Endothelial cell of umbilical vein (primary cell): ENCODE measurements at regions not wholly inside any gene's neighbourhood (a gene's known extent, or its start where the extent isn't known, plus 50 kb on each side); places are given as distances from the start of the nearest gene placed in this dataset.

Experiments used
- BruUV-seq: library from RNA; stranded (reverse); fragments of 400-500 nt; replicated peaks from 2 replicates; lab custom pipeline; 2021; lab: Mats Ljungman, UMichigan
- CTCF ChIA-PET: fragments of 300-600, 350-600 bp; sonication (Branson Sonifier 250); formaldehyde crosslinking; loops from one replicate; lab custom pipeline; 2021; ENCODE audit warnings: antibody characterized with exemption, inconsistent platforms; lab: Charles Lee
- POLR2A ChIA-PET: fragments of 300-600, 350-600 bp; sonication (Branson Sonifier 250); formaldehyde crosslinking; loops from one replicate; lab custom pipeline; 2021; ENCODE audit warnings: antibody characterized with exemption, inconsistent platforms; lab: Charles Lee
- DNase-seq: peaks from one replicate; pipeline ENCODE4 v3.0.0-alpha.2; 2011; ENCODE audit warnings: low read depth, low spot score
- FAIRE-seq: peaks from 2 replicates; lab custom pipeline; 2011; peaks lifted over from hg19 to GRCh38; lab: Jason Lieb, UNC
- H2AFZ ChIP-seq: 2 replicates; pipeline ENCODE4 v1.6.0; 2012; ENCODE audit warnings: low read depth, low read length, control low read depth, inconsistent platforms
- H3K27ac ChIP-seq: 2 replicates; pipeline ENCODE4 v1.5.1; 2011; ENCODE audit warnings: low read depth, mild to moderate bottlenecking, control low read depth, low read length, moderate library complexity; ENCODE audit not compliant: insufficient read depth
- H3K27me3 ChIP-seq, 2 experiments: 2 replicates each; pipeline versions ENCODE4 v1.6.0 to v1.6.1; 2011; ENCODE audit warnings: low read length in 2 of 2, mixed read lengths in 1 of 2; ENCODE audit not compliant: control insufficient read depth in 2 of 2, insufficient read depth in 2 of 2
- H3K36me3 ChIP-seq, 2 experiments: 2 replicates in 1 of 2; 3 replicates in 1 of 2; pipeline ENCODE4 v1.5.1; 2011; ENCODE audit warnings: low read length in 2 of 2, mild to moderate bottlenecking in 1 of 2, moderate library complexity in 1 of 2; ENCODE audit not compliant: control insufficient read depth in 2 of 2, insufficient read depth in 2 of 2; ENCODE audit errors: extremely low read depth in 1 of 2
- H3K4me1 ChIP-seq: 3 replicates; pipeline ENCODE4 v1.5.1; 2011; ENCODE audit warnings: mild to moderate bottlenecking, low read length; ENCODE audit not compliant: control insufficient read depth, insufficient read depth; ENCODE audit errors: extremely low read depth
- H3K4me2 ChIP-seq: 2 replicates; pipeline ENCODE4 v1.6.1; 2011; ENCODE audit warnings: low read length, control low read depth, mixed read lengths; ENCODE audit not compliant: insufficient read depth
- H3K4me3 ChIP-seq, 3 experiments: fragments of 200-600 bp in 1 of 3; sonication (generic), shearing (Covaris generic) in 1 of 3; replicated peaks in 1 of 3; 2 replicates each; pipeline ENCODE4 v1.5.1; 2011 to 2016; ENCODE audit warnings: control low read depth in 3 of 3, low read length in 3 of 3, mild to moderate bottlenecking in 2 of 3, inconsistent platforms in 1 of 3, low read depth in 1 of 3, moderate library complexity in 1 of 3; ENCODE audit not compliant: insufficient read depth in 1 of 3
- H3K79me2 ChIP-seq: 2 replicates; pipeline ENCODE4 v1.6.0; 2012; ENCODE audit warnings: low read length, inconsistent platforms; ENCODE audit not compliant: control insufficient read depth, insufficient read depth
- H3K9ac ChIP-seq: replicated peaks from 2 replicates; pipeline ENCODE3; 2011; ENCODE audit warnings: low read length, control low read depth; ENCODE audit not compliant: insufficient read depth; ENCODE audit errors: extremely low read depth
- H3K9me1 ChIP-seq: replicated peaks from 3 replicates; pipeline ENCODE4 v1.6.0; 2011; ENCODE audit warnings: mild to moderate bottlenecking, low read length; ENCODE audit not compliant: control insufficient read depth, insufficient read depth; ENCODE audit errors: extremely low read depth
- H3K9me3 ChIP-seq: replicated peaks from 2 replicates; pipeline ENCODE4 v1.5.1; 2012; ENCODE audit warnings: low read length, inconsistent platforms; ENCODE audit not compliant: control insufficient read depth, insufficient read depth
- H4K20me1 ChIP-seq: replicated peaks from 2 replicates; pipeline ENCODE3; 2011; ENCODE audit warnings: mild to moderate bottlenecking, low read length; ENCODE audit not compliant: control insufficient read depth, insufficient read depth; ENCODE audit errors: extremely low read depth
- CTCF ChIP-seq, 2 donors: IDR thresholded peaks; 1 replicate in 1 of 2; 2 replicates in 1 of 2; pipeline ENCODE4 v1.5.1; 2011; ENCODE audit warnings: low read length in 2 of 2, mild to moderate bottlenecking in 2 of 2, moderate library complexity in 2 of 2, control low read depth in 1 of 2, inconsistent platforms in 1 of 2, low read depth in 1 of 2; ENCODE audit not compliant: insufficient read depth in 1 of 2; ENCODE audit errors: extremely low read depth in 1 of 2
- EZH2 ChIP-seq: IDR thresholded peaks from 2 replicates; pipeline ENCODE4 v1.6.1; 2012; ENCODE audit warnings: borderline replicate concordance, low read depth, mild to moderate bottlenecking, moderate library complexity, low read length, inconsistent platforms; ENCODE audit not compliant: severe bottlenecking
- FOS ChIP-seq: IDR thresholded peaks from 2 replicates; pipeline ENCODE4 v1.6.1; 2011; ENCODE audit warnings: mild to moderate bottlenecking, low read length, moderate library complexity, borderline replicate concordance; ENCODE audit not compliant: insufficient read depth
- JUN ChIP-seq: IDR thresholded peaks from 2 replicates; pipeline ENCODE4 v1.6.1; 2011; ENCODE audit warnings: borderline replicate concordance, low read depth; ENCODE audit not compliant: insufficient read length, insufficient read depth
- MAX ChIP-seq: IDR thresholded peaks from 2 replicates; pipeline ENCODE4 v1.6.1; 2011; ENCODE audit not compliant: insufficient read depth, insufficient read length
- MYC ChIP-seq: IDR thresholded peaks from one replicate; pipeline ENCODE4 v1.6.1; 2011; ENCODE audit warnings: mild to moderate bottlenecking, low read depth, low read length
- POLR2AphosphoS5 ChIP-seq: IDR thresholded peaks from 2 replicates; pipeline ENCODE4 v1.6.1; 2012; ENCODE audit warnings: low read depth, mild to moderate bottlenecking, control low read depth, low read length, moderate library complexity; ENCODE audit not compliant: insufficient read depth
- dilution Hi-C: fragments of 300-500 bp; cut with MboI; formaldehyde crosslinking; loops from one replicate; pipeline ENCODE4 v1.15.0; 2019; ENCODE audit warnings: low sequenced_read_pairs; ENCODE audit not compliant: extremely low pct_ligation_motif_present
- intact Hi-C: fragments of 100-400 bp; cut with micrococcal nuclease; formaldehyde crosslinking; loops from one replicate; pipeline ENCODE4 v1.10.0; 2022

- ChIA-PET CTCF (no interaction called here), POLR2A (no interaction called here)
- H3K79me2 ChIP-seq = no peaks in the 10 kb centered on the region
- TF ChIP-seq MYC (no peak), CTCF (IDR thresholded peaks at IDR 0.05; ENCODE audit: extremely low read depth in 1 of 2, insufficient read depth in 1 of 2, low read depth in 1 of 2, low read length in 2 of 2) (no peak), JUN (no peak), EZH2 (no peak), MAX (no peak), FOS (no peak), POLR2AphosphoS5 (no peak)
- no peak overlapping the region for H2AFZ ChIP-seq
- no peaks in the 10 kb centered on the region for H3K9me1 ChIP-seq
- H3K9ac ChIP-seq = no peak overlapping the region
- DNase-seq = no peak
- H4K20me1 ChIP-seq = no peaks in the 10 kb centered on the region
- H3K9me3 ChIP-seq = peaks cover 4% of the 10 kb centered on the region
- H3K4me1 ChIP-seq = no peaks in the 10 kb centered on the region
- no peaks in the 10 kb centered on the region for H3K36me3 ChIP-seq
- dilution Hi-C loops (no loop called here), intact Hi-C loops (no loop called here)
- no peak overlapping the region for H3K27ac ChIP-seq
- no peak for FAIRE-seq
- BruUV-seq = no TSS peak
- no peak overlapping the region for H3K4me3 ChIP-seq
- H3K27me3 ChIP-seq = no peaks in the 10 kb centered on the region
- H3K4me2 ChIP-seq = no peak overlapping the region
Measured at GRCh38 chr2:106339609-106340008, 128.6 kb downstream of the RGPD3 start.
